HL-60 (cell line): ENCODE measurements at regions not wholly inside any gene's neighbourhood (a gene's known extent, or its start where the extent isn't known, plus 50 kb on each side); places are given as distances from the start of the nearest gene placed in this dataset.

Source experiments
- DNase-seq, 2 experiments: peaks; one replicate each; pipeline ENCODE4 v3.0.0-alpha.2; 2010 to 2020; ENCODE audit warnings: low read depth in 1 of 2, low spot score in 1 of 2
- H3K27ac ChIP-seq: fragments of 250-450 bp; sonication (Bioruptor Pico); replicated peaks from 2 replicates; pipeline ENCODE4 v1.5.1; 2020; ENCODE audit warnings: mild to moderate bottlenecking, moderate library complexity
- H3K27me3 ChIP-seq: fragments of 250-450 bp; sonication (Bioruptor Pico); 2 replicates; pipeline ENCODE4 v1.5.1; 2021; ENCODE audit warnings: mild to moderate bottlenecking, moderate library complexity; ENCODE audit not compliant: insufficient read depth, poor library complexity, severe bottlenecking
- H3K4me3 ChIP-seq: replicated peaks from 2 replicates; pipeline ENCODE4 v1.5.1; 2011; ENCODE audit warnings: mild to moderate bottlenecking, control low read depth, low read length; ENCODE audit not compliant: insufficient read depth
- CTCF ChIP-seq: IDR thresholded peaks from one replicate; pipeline ENCODE4 v1.5.1; 2011; ENCODE audit warnings: low read length, control low read depth, inconsistent platforms; ENCODE audit not compliant: insufficient read depth
- GABPA ChIP-seq: IDR thresholded peaks from 2 replicates; pipeline ENCODE4 v1.6.1; 2012; ENCODE audit warnings: low read depth
- POLR2AphosphoS5 ChIP-seq: IDR thresholded peaks from 2 replicates; pipeline ENCODE4 v1.6.1; 2012; ENCODE audit warnings: low read depth
- REST ChIP-seq: IDR thresholded peaks from 2 replicates; pipeline ENCODE4 v1.6.1; 2012; ENCODE audit warnings: low read depth; ENCODE audit not compliant: insufficient replicate concordance
- SPI1 ChIP-seq: IDR thresholded peaks from 2 replicates; pipeline ENCODE4 v1.6.1; 2012; ENCODE audit warnings: low read depth, mild to moderate bottlenecking, borderline replicate concordance

GRCh38 chr6:22706651-22707050 is 137.3 kb downstream of the HDGFL1 start:
- TF ChIP-seq POLR2AphosphoS5: no peak
- TF ChIP-seq CTCF: no peak
- no peak for TF ChIP-seq GABPA
- TF ChIP-seq SPI1: no peak
- no peak for TF ChIP-seq REST

GRCh38 chr6:22708469-22708868 is 139.1 kb downstream of the HDGFL1 start:
- TF ChIP-seq POLR2AphosphoS5: no peak
- no peak for TF ChIP-seq SPI1
- no peak for TF ChIP-seq REST
- TF ChIP-seq GABPA: no peak
- no peak for TF ChIP-seq CTCF
- H3K27ac ChIP-seq: no peak overlapping the region

More at GRCh38 chr6:22706651-22707050, 137.3 kb downstream of the HDGFL1 start:
- Histone ChIP-seq H3K4me3 (no peak overlapping the region), H3K27me3 (no peaks in the 10 kb centered on the region), H3K27ac (no peak overlapping the region)
- no peak for DNase-seq

GRCh38 chr6:22709803-22710202 is 140.4 kb downstream of the HDGFL1 start:
- Histone ChIP-seq H3K4me3 (no peak overlapping the region), H3K27ac (no peak overlapping the region), H3K27me3 (no peaks in the 10 kb centered on the region)
- TF ChIP-seq POLR2AphosphoS5 (no peak), SPI1 (no peak), CTCF (no peak), GABPA (no peak), REST (no peak)
- DNase-seq: no peak

More at GRCh38 chr6:22708469-22708868, 139.1 kb downstream of the HDGFL1 start:
- H3K27me3 ChIP-seq: no peaks in the 10 kb centered on the region
- H3K4me3 ChIP-seq: no peak overlapping the region
- DNase-seq: no peak
